Heart left ventricle (tissue), 16 donors: ENCODE measurements at regions not wholly inside any gene's neighbourhood (a gene's known extent, or its start where the extent isn't known, plus 50 kb on each side); places are given as distances from the start of the nearest gene placed in this dataset.

Experiments
- ATAC-seq, 4 donors: fragments of 200-7000 bp; cut with Tn5 transposase; one replicate each; pipeline ENCODE4 v1.9.1; 2020 to 2022; ENCODE audit warnings: moderate library complexity in 4 of 4, mild to moderate bottlenecking in 3 of 4, moderate number of reproducible peaks in 1 of 4
- DNase-seq, 5 donors: peaks; one replicate each; pipeline ENCODE4 v3.0.0-alpha.2; 2020
- H3K27ac ChIP-seq, 12 donors: fragments of 200-600 bp; sonication (generic) in 4 of 12; one replicate each; pipeline versions ENCODE4 v1.5.0 to v1.8.0; 2016 to 2022; ENCODE audit warnings: mild to moderate bottlenecking in 2 of 12
- H3K27me3 ChIP-seq, 9 donors: fragments of 200-600 bp; sonication (generic) in 2 of 9; one replicate each; pipeline versions ENCODE4 v1.5.1 to v1.8.0; 2016 to 2022; ENCODE audit warnings: mild to moderate bottlenecking in 3 of 9
- H3K36me3 ChIP-seq, 9 donors: fragments of 200-600 bp; sonication (generic) in 2 of 9; one replicate each; pipeline versions ENCODE4 v1.5.0 to v1.8.0; 2018 to 2022; ENCODE audit warnings: mild to moderate bottlenecking in 2 of 9
- H3K4me1 ChIP-seq, 12 donors: fragments of 200-600 bp; sonication (generic) in 4 of 12; one replicate each; pipeline versions ENCODE4 v1.5.0 to v1.8.0; 2016 to 2022; ENCODE audit warnings: mild to moderate bottlenecking in 3 of 12
- H3K4me3 ChIP-seq, 12 donors: fragments of 200-600 bp; sonication (generic) in 4 of 12; one replicate each; pipeline versions ENCODE4 v1.5.0 to v1.8.0; 2017 to 2022; ENCODE audit warnings: mild to moderate bottlenecking in 9 of 12, moderate library complexity in 4 of 12
- H3K9me3 ChIP-seq, 12 donors: fragments of 200-600 bp; sonication (generic) in 4 of 12; one replicate each; pipeline versions ENCODE4 v1.5.0 to v1.8.0; 2016 to 2022; ENCODE audit warnings: mild to moderate bottlenecking in 1 of 12
- CTCF ChIP-seq, 12 donors: fragments of 200-600 bp; sonication (generic) in 4 of 12; IDR thresholded peaks; one replicate each; pipeline versions ENCODE4 v1.5.0 to v1.8.0; 2018 to 2022; ENCODE audit warnings: antibody characterized with exemption in 12 of 12, mild to moderate bottlenecking in 5 of 12
- POLR2A ChIP-seq, 2 donors: fragments of 450-650 bp; IDR thresholded peaks; one replicate each; pipeline ENCODE4 v1.6.1; 2017; ENCODE audit warnings: antibody characterized with exemption in 2 of 2, mild to moderate bottlenecking in 2 of 2, moderate library complexity in 2 of 2
- WGBS, 4 donors: extraction: QIAGEN DNeasy Blood & Tissue Kit in 2 of 4; methylation state at CpG; one replicate each; pipeline versions ENCODE4 v1.1.5 to v1.1.7; 2013 to 2018; 5-methylcytosine and 5-hydroxymethylcytosine counted together
- intact Hi-C, 10 donors: fragments of 100-400 bp; cut with DNase I; formaldehyde crosslinking; loops; one replicate each; pipeline versions ENCODE4 v1.11.1 to v1.14.2; 2022
- donor health status: ischemic (EF 13 %, LVEDD 7.1; RV severe dilation, severe dysfunction).
- donor health status: healthy with polysubstance abuse.
- donor health status: DM: no; HTN: yes; CAD: no.
- donor health status: DM: no; HTN: no; CAD: no.
- donor health status: ischemic (EF 25% LVEDD 6.9; RV normal size, moderate dysfunction).
- donor health status: ischemic (EF 25% LVEDD 5.7; RV mildly dilated, moderate dysfunction).
- donor health status: healthy.
- donor health status: DM: yes; HTN: yes; CAD: no.
- donor health status: ischemic (EF 35%, LVEDD 5.7; RV mildly dilated, moderate dysfunction).
- donor health status: nonischemic (EF 11% LVEDD 7.7; RV severe dilation, severe dysfunction).
- donor health status: DM: yes; HTN: yes; CAD: no.
- donor health status: PGD.
- donor health status: ischemic (EF 29% LVEDD 5.4; RV normal size, mild dysfunction).
- donor health status: nonischemic (EF 23%, LVEDD 6.1; RV moderate dilation, normal function).

GRCh38 chr2:200732866-200733265 lies 78.8 kb upstream of the BZW1 start:
- ATAC-seq, result no peak
- Histone ChIP-seq H3K36me3 (no peaks in the 10 kb centered on the region), H3K27me3 (peaks cover 0 to 9% (median 0%) of the 10 kb centered on the region in 9 donors), H3K27ac (no peak overlapping the region), H3K4me3 (no peak overlapping the region), H3K4me1 (peaks cover 0 to 13% (median 0%) of the 10 kb centered on the region in 12 donors), H3K9me3 (no peaks in the 10 kb centered on the region)
- intact Hi-C loops, result no loop called here
- DNase-seq, result no peak
- no peak for TF ChIP-seq CTCF (IDR thresholded peaks at IDR 0.05)
- TF ChIP-seq POLR2A (IDR thresholded peaks at IDR 0.05), result no peak
- 92 to 97% (median 95%) methylated on average over 2 of the region's 2 CpGs for WGBS, 4 donors

GRCh38 chr2:200733713-200734198 lies 78.0 kb upstream of the BZW1 start:
- Histone ChIP-seq H3K4me3 (no peak overlapping the region), H3K9me3 (no peaks in the 10 kb centered on the region), H3K4me1 (peaks cover 0 to 12% (median 0%) of the 10 kb centered on the region in 12 donors), H3K36me3 (no peaks in the 10 kb centered on the region), H3K27ac (no peak overlapping the region), H3K27me3 (peaks cover 0 to 9% (median 0%) of the 10 kb centered on the region in 9 donors)
- TF ChIP-seq CTCF (IDR thresholded peaks at IDR 0.05) (no peak), POLR2A (IDR thresholded peaks at IDR 0.05) (no peak)
- intact Hi-C loops, result no loop called here
- DNase-seq (no peak), ATAC-seq (no peak)
- 70 to 77% (median 72%) methylated on average over 3 of the region's 3 CpGs for whole genome bisulfite sequencing, 4 donors

- Histone ChIP-seq H3K4me1 (peaks cover 0 to 12% (median 0%) of the 10 kb centered on the region in 12 donors), H3K36me3 (no peaks in the 10 kb centered on the region), H3K27ac (no peak overlapping the region), H3K9me3 (no peaks in the 10 kb centered on the region), H3K4me3 (no peak overlapping the region), H3K27me3 (peaks cover 0 to 9% (median 0%) of the 10 kb centered on the region in 9 donors)
- DNase-seq (no peak), ATAC-seq (no peak)
- intact Hi-C loops, result loop anchor here in 1 of 10 donors (1.0 kb wide), 1 partner anchor 23 kb away; no protein-coding TSS in a partner anchor
- WGBS, 4 donors, result 74 to 82% (median 81%) methylated on average over 3 of the region's 3 CpGs
- TF ChIP-seq CTCF (IDR thresholded peaks at IDR 0.05) (no peak), POLR2A (IDR thresholded peaks at IDR 0.05) (no peak)
Observed at GRCh38 chr2:200735061-200735460, 76.6 kb upstream of the BZW1 start.

GRCh38 chr2:200736646-200737274 lies 75.0 kb upstream of the BZW1 start:
- H3K36me3 ChIP-seq, result no peaks in the 10 kb centered on the region
- no peak overlapping the region for H3K27ac ChIP-seq
- WGBS, 4 donors, result 25 to 31% (median 26%) methylated on average over 6 of the region's 6 CpGs
- ATAC-seq (peak in 1 of 4 donors; percentile 11), DNase-seq (no peak)
- peaks cover 0 to 21% (median 8%) of the 10 kb centered on the region in 12 donors for H3K4me1 ChIP-seq
- H3K27me3 ChIP-seq, result peaks cover 0 to 2% (median 0%) of the 10 kb centered on the region in 9 donors
- no peak for TF ChIP-seq POLR2A (IDR thresholded peaks at IDR 0.05)
- TF ChIP-seq CTCF (IDR thresholded peaks at IDR 0.05), result no peak
- intact Hi-C loops, result loop anchor here in 1 of 10 donors (2.0 kb wide), 1 partner anchor 20 kb away; no protein-coding TSS in a partner anchor
- no peak overlapping the region for H3K4me3 ChIP-seq
- H3K9me3 ChIP-seq, result no peaks in the 10 kb centered on the region
